GOT3 (cell line): ENCODE measurements at regions not wholly inside any gene's neighbourhood (a gene's known extent, or its start where the extent isn't known, plus 50 kb on each side); places are given as distances from the start of the nearest gene placed in this dataset.

Experiments
- DNase-seq: peaks from one replicate; lab custom pipeline; 2025; ENCODE audit warnings: mixed read lengths; lab: John Stamatoyannopoulos, UW

- no peak for DNase-seq
Observed at GRCh38 chr13:27367570-27367969, 56.8 kb upstream of the GTF3A start.

DNA sequence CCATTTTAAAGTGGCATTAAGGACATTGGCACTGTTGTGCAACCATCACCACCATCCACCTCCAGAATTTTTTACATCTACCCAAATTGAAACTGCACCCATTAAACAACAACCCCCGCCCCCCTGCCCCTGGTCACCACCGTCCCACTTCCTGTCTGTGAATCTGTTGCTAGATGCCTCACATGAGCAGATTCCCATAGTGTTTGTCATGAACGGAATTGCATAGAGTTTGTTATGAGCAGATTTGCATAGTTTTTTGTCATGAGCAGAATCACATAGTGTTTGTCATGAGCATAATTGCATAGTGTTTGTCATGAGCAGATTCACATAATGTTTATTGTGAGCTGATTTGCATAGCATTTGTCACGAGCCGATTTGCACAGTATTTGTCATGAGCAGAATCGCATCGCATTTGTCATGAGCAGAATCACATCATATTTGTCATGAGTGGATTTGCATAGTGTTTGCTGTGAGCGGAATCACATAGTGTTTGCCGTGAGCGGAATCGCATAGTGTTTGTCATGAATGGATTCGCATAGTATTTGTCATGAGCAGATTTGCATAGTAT, 54.0 kb upstream of the GTF3A start:
- DNase-seq: no peak

DNA sequence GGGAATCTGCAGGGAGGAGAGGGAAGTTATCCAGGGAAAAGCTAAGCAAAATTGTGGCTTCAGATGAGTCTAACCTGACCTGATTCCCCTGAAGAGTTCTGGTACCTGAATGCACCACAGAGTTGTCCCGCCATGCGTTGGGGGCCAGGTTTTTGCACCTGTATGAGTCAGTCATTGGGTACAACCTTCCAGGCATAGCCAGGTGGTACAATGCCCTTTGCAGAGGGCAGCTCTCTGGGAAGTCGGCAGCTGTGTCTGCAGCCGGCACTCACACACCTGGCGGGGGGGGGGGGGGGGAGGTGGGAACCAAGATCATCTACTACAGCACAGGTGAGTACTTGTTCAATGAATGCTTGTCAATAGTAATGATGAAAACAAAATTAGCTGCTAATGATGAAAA, 52.5 kb upstream of the GTF3A start:
- DNase-seq: no peak

- no peak for DNase-seq
Observed at GRCh38 chr13:27372896-27373295, 51.5 kb upstream of the GTF3A start.

GRCh38 chr13:27374126-27374613, 50.2 kb upstream of the GTF3A start:
- no peak for DNase-seq
